IPS-15b (cell line): ENCODE measurements at regions not wholly inside any gene's neighbourhood (a gene's known extent, or its start where the extent isn't known, plus 50 kb on each side); places are given as distances from the start of the nearest gene placed in this dataset.
"Not testable (repeated sequence)": the region's sequence is repeated elsewhere in the genome, so short reads cannot be mapped to it uniquely, and the experiment has no call there.

Experiments
- H3K27me3 ChIP-seq: one replicate; pipeline ENCODE4 v1.6.1; 2013; ENCODE audit warnings: low read length; ENCODE audit not compliant: control insufficient read depth, insufficient read depth
- H3K36me3 ChIP-seq: one replicate; pipeline ENCODE4 v1.6.1; 2013; ENCODE audit warnings: low read length; ENCODE audit not compliant: control insufficient read depth, insufficient read depth
- H3K4me1 ChIP-seq: one replicate; pipeline ENCODE4 v1.6.1; 2013; ENCODE audit warnings: mild to moderate bottlenecking, low read length; ENCODE audit not compliant: control insufficient read depth, insufficient read depth
- H3K4me3 ChIP-seq: one replicate; pipeline ENCODE4 v1.5.1; 2013; ENCODE audit warnings: low read depth, low read length
- H3K9ac ChIP-seq: one replicate; pipeline ENCODE4 v1.6.1; 2013; ENCODE audit warnings: low read depth, mild to moderate bottlenecking, low read length
- H3K9me3 ChIP-seq: one replicate; pipeline ENCODE4 v1.6.1; 2013; ENCODE audit warnings: mild to moderate bottlenecking, low read length; ENCODE audit not compliant: control insufficient read depth, insufficient read depth

DNA sequence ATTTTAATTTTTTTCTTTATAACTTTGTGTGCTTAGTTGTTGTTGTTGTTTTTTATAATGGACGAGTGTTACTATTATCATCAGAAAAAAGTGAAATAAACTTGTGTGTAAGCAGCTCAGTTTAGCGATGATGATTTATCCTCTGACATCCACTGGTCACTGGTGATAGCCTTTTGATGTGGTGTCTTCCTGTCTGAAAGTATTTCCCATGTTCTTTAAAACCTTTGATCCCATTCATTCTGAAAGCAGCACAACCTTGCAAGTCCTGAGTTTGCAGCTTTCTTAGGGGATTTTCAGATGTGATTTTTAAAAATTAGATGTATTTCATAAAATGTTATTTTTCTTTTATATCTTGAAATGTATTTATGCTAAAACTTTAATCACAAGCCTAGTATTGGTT is 85.9 kb upstream of the ZPLD1 start:
- no peaks in the 10 kb centered on the region for H3K4me1 ChIP-seq
- no peaks in the 10 kb centered on the region for H3K9me3 ChIP-seq
- H3K27me3 ChIP-seq = no peaks in the 10 kb centered on the region
- no peak overlapping the region for H3K9ac ChIP-seq
- H3K4me3 ChIP-seq = no peak overlapping the region
- H3K36me3 ChIP-seq = no peaks in the 10 kb centered on the region

DNA sequence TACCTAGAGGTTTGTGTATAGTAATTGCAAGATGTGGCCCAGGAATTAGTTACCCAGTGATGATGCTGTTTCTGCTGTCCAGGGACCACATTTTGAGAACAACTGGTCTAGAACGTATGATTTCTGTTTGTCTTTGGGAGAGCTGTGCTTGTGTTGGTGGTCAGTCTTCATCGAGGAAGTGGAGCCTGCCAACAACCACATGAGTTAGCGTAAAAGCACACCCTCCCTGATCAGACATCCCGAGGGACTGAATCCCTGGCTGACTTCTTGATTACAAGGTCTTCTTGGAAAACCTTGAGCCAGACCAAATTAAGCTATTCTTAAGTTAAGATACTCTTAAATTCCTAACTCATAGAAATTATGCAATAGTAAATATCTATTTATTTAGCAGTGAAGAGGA is 81.7 kb upstream of the ZPLD1 start:
- Histone ChIP-seq H3K4me3 (no peak overlapping the region), H3K36me3 (no peaks in the 10 kb centered on the region), H3K9ac (no peak overlapping the region), H3K27me3 (no peaks in the 10 kb centered on the region), H3K9me3 (no peaks in the 10 kb centered on the region), H3K4me1 (no peaks in the 10 kb centered on the region)

DNA sequence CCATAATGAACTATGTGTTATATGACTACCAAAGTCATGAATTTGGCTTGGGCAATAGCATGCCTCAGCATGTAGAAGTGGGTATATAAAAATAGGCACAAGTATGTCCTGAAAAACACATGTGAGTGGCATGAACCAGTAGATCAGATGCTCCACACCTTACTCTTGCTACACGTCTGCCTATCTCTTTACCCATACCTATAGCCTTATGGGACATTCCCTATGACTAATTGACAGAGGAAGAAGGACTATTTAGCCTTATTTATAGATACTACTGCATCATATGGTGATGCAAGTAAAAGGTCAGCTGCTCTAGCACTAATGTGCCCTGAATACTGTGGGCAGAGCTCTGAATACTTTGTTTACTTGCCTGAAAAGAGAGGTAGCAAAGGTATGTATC is 81.0 kb upstream of the ZPLD1 start:
- H3K9me3 ChIP-seq = no peaks in the 10 kb centered on the region
- H3K9ac ChIP-seq = no peak overlapping the region
- H3K36me3 ChIP-seq = no peaks in the 10 kb centered on the region
- no peaks in the 10 kb centered on the region for H3K4me1 ChIP-seq
- H3K27me3 ChIP-seq = no peaks in the 10 kb centered on the region
- no peak overlapping the region for H3K4me3 ChIP-seq

DNA sequence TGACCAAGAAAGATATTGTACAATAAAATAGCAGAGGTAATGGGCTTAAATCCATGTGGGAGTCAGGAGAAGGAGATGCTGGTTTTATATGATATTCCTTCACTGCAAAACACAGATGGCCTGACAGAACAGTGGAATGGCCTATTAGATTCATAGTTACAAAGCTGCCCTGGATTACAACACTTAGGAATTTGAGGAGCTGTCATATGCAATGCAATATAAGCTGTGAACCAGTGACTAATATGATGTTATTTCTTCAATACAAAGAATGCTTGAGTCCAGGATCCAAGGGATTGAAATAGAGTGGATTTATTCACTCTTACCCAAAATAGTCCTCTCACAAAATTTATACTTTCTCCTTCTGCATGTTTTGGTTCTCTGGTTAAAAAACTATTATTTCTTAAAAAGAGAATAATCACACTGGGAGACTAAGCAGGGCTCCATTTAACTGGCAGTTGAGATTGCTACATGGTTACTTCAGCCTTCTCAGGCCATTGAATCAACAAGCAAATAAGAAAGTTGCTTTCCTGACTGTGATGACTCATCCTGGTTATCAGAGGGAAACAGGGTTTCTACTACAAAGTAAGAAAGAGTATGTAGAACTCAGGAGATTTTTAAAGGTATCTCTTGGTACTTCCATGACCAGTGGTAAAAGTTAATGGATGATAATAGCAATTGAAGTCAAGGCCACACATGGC is 79.8 kb upstream of the ZPLD1 start:
- H3K9ac ChIP-seq = no peak overlapping the region
- H3K9me3 ChIP-seq = no peaks in the 10 kb centered on the region
- peaks cover 1% of the 10 kb centered on the region for H3K4me1 ChIP-seq
- no peak overlapping the region for H3K4me3 ChIP-seq
- no peaks in the 10 kb centered on the region for H3K36me3 ChIP-seq
- no peaks in the 10 kb centered on the region for H3K27me3 ChIP-seq

- H3K4me1 ChIP-seq = peaks cover 3% of the 10 kb centered on the region
- H3K4me3 ChIP-seq = no peak overlapping the region
- no peaks in the 10 kb centered on the region for H3K9me3 ChIP-seq
- no peaks in the 10 kb centered on the region for H3K36me3 ChIP-seq
- H3K9ac ChIP-seq = no peak overlapping the region
- H3K27me3 ChIP-seq = no peaks in the 10 kb centered on the region
These were observed 78.3 kb upstream of the ZPLD1 start for GRCh38 chr3:102356506-102356905.

GRCh38 chr3:102357313-102357712 is 77.5 kb upstream of the ZPLD1 start:
- H3K27me3 ChIP-seq, H3K4me1 ChIP-seq, H3K4me3 ChIP-seq, H3K9ac ChIP-seq, H3K36me3 ChIP-seq, H3K9me3 ChIP-seq: not testable (repeated sequence)

DNA sequence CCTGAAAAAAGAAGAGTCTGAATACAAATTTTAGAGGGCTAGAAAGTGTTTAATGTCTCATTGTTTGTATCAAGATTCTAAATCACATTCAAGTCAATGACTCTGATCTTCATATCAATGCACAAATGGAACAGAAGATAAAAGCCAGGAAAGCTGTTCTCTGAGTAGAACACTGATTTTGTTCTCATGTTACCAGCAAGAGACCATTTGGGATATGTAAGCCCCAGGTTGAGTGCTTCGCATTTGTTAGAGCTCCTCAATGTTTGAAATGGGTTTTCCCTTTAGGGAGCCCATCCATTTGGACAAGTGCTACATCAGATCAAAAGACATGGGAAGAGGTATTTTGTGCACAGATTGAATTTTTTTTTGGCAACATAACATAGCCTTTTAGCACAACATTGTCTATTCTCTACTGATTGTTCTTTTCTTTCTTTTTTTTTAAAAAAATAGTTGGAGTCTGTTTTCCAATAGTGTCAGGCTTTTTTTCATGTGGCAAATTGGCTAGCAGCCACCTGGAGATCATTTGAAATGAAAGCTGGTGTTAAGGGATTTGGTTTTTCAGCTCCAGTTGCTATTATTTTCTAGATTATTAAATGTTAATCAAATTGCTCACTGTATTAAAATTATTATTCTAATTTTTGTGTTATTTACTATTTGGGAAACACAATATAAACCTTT is 74.5 kb upstream of the ZPLD1 start:
- Histone ChIP-seq H3K27me3 (no peaks in the 10 kb centered on the region), H3K4me1 (peaks cover 3% of the 10 kb centered on the region), H3K4me3 (no peak overlapping the region), H3K9me3 (no peaks in the 10 kb centered on the region), H3K9ac (no peak overlapping the region), H3K36me3 (no peaks in the 10 kb centered on the region)

DNA sequence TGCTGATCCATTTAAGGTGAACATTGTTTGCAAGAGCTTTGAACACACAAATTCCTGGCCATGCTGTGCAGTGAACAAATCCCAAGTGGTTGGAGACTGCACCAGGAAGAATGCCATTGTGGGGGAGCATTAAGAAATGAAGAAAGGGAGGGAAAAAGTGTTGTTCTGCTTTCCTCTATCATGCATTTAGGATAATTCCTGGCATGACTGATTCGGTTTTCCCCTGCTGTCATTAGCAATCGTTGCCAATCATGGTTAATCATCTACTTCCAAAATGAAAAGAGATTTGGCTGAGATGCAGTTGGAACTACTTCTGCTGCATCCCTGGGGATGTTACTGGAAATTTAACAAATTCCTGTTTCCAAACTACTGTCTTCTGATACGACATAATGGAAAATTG is 73.7 kb upstream of the ZPLD1 start:
- Histone ChIP-seq H3K9ac (no peak overlapping the region), H3K4me3 (no peak overlapping the region), H3K9me3 (no peaks in the 10 kb centered on the region), H3K36me3 (no peaks in the 10 kb centered on the region), H3K4me1 (peaks cover 3% of the 10 kb centered on the region), H3K27me3 (no peaks in the 10 kb centered on the region)

DNA sequence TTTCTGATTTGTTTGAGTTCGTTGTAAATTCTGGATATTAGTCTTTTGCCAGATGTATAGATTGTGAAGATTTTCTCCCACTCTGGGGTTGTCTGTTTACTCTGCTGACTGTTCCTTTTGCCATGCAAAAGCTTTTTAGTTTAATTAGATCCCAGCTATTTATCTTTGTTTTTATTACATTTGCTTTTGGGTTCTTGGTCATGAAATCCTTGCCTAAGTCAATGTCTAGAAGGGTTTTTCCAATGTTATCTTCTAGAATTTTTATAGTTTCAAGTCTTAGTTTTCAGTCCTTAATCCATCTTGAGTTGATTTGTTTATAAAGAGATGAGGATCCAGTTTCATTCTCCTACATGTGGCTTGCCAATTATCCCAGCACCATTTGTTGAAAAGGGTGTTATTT is 68.7 kb upstream of the ZPLD1 start:
- not testable (repeated sequence) for H3K4me1 ChIP-seq, H3K9me3 ChIP-seq, H3K4me3 ChIP-seq

DNA sequence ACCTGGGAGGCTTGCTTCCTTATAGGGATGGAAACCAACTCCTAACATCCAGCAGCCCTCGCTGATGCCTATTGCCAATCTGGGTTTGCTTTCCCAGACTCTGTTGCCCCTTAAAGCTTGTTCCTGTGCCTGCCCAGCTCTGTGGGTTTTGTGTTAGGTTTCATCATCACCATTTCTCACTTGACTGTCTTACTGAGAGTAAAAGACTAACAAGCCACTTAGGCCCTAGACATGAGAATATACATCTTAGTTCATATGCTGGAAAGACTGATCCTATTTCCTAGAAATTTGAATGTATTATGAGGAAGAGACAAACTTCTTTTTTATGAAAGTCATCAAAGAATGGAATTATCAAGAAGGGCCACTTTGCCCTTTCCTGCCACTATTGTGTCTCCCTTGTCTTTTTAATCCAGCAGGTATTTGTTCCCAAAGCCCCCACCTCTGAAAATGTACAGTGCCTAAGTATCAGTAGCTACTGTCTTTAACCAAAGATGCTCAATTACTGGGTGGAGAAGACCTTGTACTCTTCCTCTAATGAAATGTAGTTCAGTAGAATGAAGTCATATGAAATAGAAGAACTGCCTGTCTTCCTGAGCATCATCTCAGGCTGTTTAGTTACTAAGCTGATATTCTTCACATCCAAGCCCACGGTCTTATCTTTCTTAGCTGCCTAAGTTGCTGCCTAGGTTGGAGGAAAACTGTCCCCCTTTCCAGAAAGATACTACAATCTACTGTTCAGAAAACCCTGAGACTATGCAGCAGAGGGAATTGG is 59.8 kb upstream of the ZPLD1 start:
- H3K4me1 ChIP-seq = no peaks in the 10 kb centered on the region
- H3K9ac ChIP-seq = no peak overlapping the region
- no peak overlapping the region for H3K4me3 ChIP-seq
- no peaks in the 10 kb centered on the region for H3K36me3 ChIP-seq
- no peaks in the 10 kb centered on the region for H3K27me3 ChIP-seq
- H3K9me3 ChIP-seq = no peaks in the 10 kb centered on the region

More for the DNA sequence above, 68.7 kb upstream of the ZPLD1 start:
- not testable (repeated sequence) for H3K36me3 ChIP-seq, H3K27me3 ChIP-seq, H3K9ac ChIP-seq

DNA sequence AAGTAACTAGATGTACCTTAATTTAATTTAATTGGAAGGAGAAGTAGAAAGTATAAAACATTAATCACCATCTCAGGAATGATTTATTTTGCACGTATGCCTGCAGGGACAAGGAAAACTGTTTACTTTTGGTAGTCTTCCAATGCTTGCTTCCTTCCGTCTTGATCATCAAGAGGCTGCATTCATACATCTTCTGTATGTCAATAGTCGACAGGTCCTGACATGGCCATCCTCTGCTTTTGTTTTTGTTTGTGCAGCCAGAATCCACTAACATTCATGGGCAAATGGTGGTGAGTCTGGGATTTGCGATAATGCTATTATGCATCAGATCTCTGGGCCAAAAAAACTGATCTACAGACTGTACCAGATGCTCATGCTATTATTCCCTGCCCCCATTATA is 56.6 kb upstream of the ZPLD1 start:
- Histone ChIP-seq H3K9me3 (no peaks in the 10 kb centered on the region), H3K27me3 (no peaks in the 10 kb centered on the region), H3K4me1 (no peaks in the 10 kb centered on the region), H3K9ac (no peak overlapping the region), H3K36me3 (no peaks in the 10 kb centered on the region), H3K4me3 (no peak overlapping the region)

DNA sequence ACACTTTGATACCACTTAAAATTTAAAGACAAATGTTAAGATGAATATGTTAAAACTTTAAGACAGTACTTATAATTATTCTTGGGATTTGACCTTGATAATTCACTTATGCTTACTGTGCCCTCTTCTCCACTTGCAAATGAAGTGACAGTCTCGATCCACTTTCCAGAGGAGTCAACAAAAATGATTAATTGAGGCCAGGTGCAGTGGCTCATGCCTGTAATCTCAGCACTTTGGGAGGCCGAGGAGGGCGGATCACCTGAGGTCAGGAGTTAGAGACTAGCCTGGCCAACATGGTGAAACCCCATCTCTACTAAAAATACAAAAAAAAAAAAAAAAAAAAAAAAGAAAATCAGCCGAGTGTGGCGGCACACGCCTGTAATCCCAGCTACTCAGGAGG is 52.6 kb upstream of the ZPLD1 start:
- H3K36me3 ChIP-seq, H3K9me3 ChIP-seq, H3K9ac ChIP-seq, H3K27me3 ChIP-seq, H3K4me1 ChIP-seq, H3K4me3 ChIP-seq: not testable (repeated sequence)
